ENCODE measurements at regions not wholly inside any gene's neighbourhood (a gene's known extent, or its start where the extent isn't known, plus 50 kb on each side); places are given as distances from the start of the nearest gene placed in this dataset.

GRCh38 chr2:237254911-237255578 is 158.9 kb downstream of the COL6A3 start:
- no peak for TF ChIP-seq CTCF (IDR thresholded peaks at IDR 0.05; ENCODE audit: insufficient read depth, low read length)
- TF ChIP-seq, protein P1, sequence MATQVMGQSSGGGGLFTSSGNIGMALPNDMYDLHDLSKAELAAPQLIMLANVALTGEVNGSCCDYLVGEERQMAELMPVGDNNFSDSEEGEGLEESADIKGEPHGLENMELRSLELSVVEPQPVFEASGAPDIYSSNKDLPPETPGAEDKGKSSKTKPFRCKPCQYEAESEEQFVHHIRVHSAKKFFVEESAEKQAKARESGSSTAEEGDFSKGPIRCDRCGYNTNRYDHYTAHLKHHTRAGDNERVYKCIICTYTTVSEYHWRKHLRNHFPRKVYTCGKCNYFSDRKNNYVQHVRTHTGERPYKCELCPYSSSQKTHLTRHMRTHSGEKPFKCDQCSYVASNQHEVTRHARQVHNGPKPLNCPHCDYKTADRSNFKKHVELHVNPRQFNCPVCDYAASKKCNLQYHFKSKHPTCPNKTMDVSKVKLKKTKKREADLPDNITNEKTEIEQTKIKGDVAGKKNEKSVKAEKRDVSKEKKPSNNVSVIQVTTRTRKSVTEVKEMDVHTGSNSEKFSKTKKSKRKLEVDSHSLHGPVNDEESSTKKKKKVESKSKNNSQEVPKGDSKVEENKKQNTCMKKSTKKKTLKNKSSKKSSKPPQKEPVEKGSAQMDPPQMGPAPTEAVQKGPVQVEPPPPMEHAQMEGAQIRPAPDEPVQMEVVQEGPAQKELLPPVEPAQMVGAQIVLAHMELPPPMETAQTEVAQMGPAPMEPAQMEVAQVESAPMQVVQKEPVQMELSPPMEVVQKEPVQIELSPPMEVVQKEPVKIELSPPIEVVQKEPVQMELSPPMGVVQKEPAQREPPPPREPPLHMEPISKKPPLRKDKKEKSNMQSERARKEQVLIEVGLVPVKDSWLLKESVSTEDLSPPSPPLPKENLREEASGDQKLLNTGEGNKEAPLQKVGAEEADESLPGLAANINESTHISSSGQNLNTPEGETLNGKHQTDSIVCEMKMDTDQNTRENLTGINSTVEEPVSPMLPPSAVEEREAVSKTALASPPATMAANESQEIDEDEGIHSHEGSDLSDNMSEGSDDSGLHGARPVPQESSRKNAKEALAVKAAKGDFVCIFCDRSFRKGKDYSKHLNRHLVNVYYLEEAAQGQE (IDR thresholded peaks at IDR 0.05; ENCODE audit: insufficient replicate concordance, low read depth): no peak
- no peak for TF ChIP-seq GABPA (IDR thresholded peaks at IDR 0.05; ENCODE audit: low read depth)
